HG02642 (cell line): ENCODE measurements at regions not wholly inside any gene's neighbourhood (a gene's known extent, or its start where the extent isn't known, plus 50 kb on each side); places are given as distances from the start of the nearest gene placed in this dataset.
"Not testable (repeated sequence)": the region's sequence is repeated elsewhere in the genome, so short reads cannot be mapped to it uniquely, and the experiment has no call there.

Experiments used
- ATAC-seq: cut with Tn5 transposase; IDR thresholded peaks from one replicate; pipeline ENCODE4 v1.9.1; 2021; ENCODE audit warnings: mild to moderate bottlenecking; ENCODE audit not compliant: unreplicated experiment, poor library complexity

DNA sequence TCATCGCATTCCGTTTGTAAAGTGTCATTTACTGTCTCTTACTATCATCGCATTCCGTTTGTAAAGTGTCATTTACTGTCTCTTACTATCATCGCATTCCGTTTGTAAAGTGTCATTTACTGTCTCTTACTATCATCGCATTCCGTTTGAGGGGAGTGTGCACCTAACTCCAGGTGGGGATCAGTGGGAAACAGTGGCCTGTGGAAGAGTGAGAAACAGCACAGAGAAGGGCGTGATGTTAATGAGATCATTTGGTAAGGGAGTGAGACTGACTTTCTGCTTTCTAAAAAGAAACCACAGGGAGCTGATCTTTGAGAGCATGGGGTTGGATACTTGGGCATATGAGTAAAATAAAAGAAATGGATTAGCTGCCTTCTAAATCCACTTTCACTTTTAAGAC is 77.5 kb upstream of the ZPLD1 start:
- ATAC-seq, result not testable (repeated sequence)

GRCh38 chr3:102360183-102360860 is 74.5 kb upstream of the ZPLD1 start:
- ATAC-seq, result no peak

DNA sequence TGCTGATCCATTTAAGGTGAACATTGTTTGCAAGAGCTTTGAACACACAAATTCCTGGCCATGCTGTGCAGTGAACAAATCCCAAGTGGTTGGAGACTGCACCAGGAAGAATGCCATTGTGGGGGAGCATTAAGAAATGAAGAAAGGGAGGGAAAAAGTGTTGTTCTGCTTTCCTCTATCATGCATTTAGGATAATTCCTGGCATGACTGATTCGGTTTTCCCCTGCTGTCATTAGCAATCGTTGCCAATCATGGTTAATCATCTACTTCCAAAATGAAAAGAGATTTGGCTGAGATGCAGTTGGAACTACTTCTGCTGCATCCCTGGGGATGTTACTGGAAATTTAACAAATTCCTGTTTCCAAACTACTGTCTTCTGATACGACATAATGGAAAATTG is 73.7 kb upstream of the ZPLD1 start:
- no peak for ATAC-seq

DNA sequence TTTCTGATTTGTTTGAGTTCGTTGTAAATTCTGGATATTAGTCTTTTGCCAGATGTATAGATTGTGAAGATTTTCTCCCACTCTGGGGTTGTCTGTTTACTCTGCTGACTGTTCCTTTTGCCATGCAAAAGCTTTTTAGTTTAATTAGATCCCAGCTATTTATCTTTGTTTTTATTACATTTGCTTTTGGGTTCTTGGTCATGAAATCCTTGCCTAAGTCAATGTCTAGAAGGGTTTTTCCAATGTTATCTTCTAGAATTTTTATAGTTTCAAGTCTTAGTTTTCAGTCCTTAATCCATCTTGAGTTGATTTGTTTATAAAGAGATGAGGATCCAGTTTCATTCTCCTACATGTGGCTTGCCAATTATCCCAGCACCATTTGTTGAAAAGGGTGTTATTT is 68.7 kb upstream of the ZPLD1 start:
- not testable (repeated sequence) for ATAC-seq

DNA sequence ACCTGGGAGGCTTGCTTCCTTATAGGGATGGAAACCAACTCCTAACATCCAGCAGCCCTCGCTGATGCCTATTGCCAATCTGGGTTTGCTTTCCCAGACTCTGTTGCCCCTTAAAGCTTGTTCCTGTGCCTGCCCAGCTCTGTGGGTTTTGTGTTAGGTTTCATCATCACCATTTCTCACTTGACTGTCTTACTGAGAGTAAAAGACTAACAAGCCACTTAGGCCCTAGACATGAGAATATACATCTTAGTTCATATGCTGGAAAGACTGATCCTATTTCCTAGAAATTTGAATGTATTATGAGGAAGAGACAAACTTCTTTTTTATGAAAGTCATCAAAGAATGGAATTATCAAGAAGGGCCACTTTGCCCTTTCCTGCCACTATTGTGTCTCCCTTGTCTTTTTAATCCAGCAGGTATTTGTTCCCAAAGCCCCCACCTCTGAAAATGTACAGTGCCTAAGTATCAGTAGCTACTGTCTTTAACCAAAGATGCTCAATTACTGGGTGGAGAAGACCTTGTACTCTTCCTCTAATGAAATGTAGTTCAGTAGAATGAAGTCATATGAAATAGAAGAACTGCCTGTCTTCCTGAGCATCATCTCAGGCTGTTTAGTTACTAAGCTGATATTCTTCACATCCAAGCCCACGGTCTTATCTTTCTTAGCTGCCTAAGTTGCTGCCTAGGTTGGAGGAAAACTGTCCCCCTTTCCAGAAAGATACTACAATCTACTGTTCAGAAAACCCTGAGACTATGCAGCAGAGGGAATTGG is 59.8 kb upstream of the ZPLD1 start:
- no peak for ATAC-seq

- no peak for ATAC-seq
These were observed 56.6 kb upstream of the ZPLD1 start for GRCh38 chr3:102378216-102378615.

DNA sequence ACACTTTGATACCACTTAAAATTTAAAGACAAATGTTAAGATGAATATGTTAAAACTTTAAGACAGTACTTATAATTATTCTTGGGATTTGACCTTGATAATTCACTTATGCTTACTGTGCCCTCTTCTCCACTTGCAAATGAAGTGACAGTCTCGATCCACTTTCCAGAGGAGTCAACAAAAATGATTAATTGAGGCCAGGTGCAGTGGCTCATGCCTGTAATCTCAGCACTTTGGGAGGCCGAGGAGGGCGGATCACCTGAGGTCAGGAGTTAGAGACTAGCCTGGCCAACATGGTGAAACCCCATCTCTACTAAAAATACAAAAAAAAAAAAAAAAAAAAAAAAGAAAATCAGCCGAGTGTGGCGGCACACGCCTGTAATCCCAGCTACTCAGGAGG is 52.6 kb upstream of the ZPLD1 start:
- not testable (repeated sequence) for ATAC-seq
